Astrocyte (in vitro differentiated cells and primary cell): ENCODE measurements at regions not wholly inside any gene's neighbourhood (a gene's known extent, or its start where the extent isn't known, plus 50 kb on each side); places are given as distances from the start of the nearest gene placed in this dataset.
A peak's percentile ranks its signal among the peaks of the same experiment; 100 is the strongest.

Experiments
- DNase-seq: peaks from one replicate; pipeline ENCODE4 v3.0.0-alpha.2; 2010; ENCODE audit warnings: low read depth
- FAIRE-seq: peaks from 2 replicates; lab custom pipeline; 2011; peaks lifted over from hg19 to GRCh38; lab: Jason Lieb, UNC
- H2AFZ ChIP-seq: 2 replicates; pipeline ENCODE4 v1.6.0; 2012; ENCODE audit warnings: low read depth, low read length, inconsistent platforms
- H3K27ac ChIP-seq: 2 replicates; pipeline ENCODE4 v1.5.1; 2011; ENCODE audit warnings: low read depth, low read length, inconsistent platforms
- H3K27me3 ChIP-seq: 2 replicates; pipeline ENCODE4 v1.6.0; 2011; ENCODE audit warnings: low read length, inconsistent platforms; ENCODE audit not compliant: insufficient read depth
- H3K36me3 ChIP-seq: 2 replicates; pipeline ENCODE4 v1.5.1; 2011; ENCODE audit warnings: low read length, inconsistent platforms; ENCODE audit not compliant: insufficient read depth
- H3K4me1 ChIP-seq: 2 replicates; pipeline ENCODE4 v1.5.1; 2011; ENCODE audit warnings: low read length, inconsistent platforms; ENCODE audit not compliant: insufficient read depth
- H3K4me2 ChIP-seq: 2 replicates; pipeline ENCODE4 v1.6.0; 2012; ENCODE audit warnings: low read length, inconsistent platforms
- H3K4me3 ChIP-seq: 2 replicates; pipeline ENCODE4 v1.5.1; 2011; ENCODE audit warnings: low read depth, mild to moderate bottlenecking, low read length, inconsistent platforms; ENCODE audit not compliant: insufficient read depth
- H3K79me2 ChIP-seq: 2 replicates; pipeline ENCODE4 v1.6.0; 2012; ENCODE audit warnings: mild to moderate bottlenecking, low read length, inconsistent platforms; ENCODE audit not compliant: insufficient read depth
- H3K9ac ChIP-seq: 2 replicates; pipeline ENCODE4 v1.6.0; 2012; ENCODE audit warnings: mild to moderate bottlenecking, low read length, inconsistent platforms
- H3K9me3 ChIP-seq: 2 replicates; pipeline ENCODE4 v1.5.1; 2012; ENCODE audit warnings: low read depth, mild to moderate bottlenecking, low read length, inconsistent platforms; ENCODE audit not compliant: insufficient read depth
- H4K20me1 ChIP-seq: 2 replicates; pipeline ENCODE4 v1.6.0; 2012; ENCODE audit warnings: low read length, inconsistent platforms; ENCODE audit not compliant: insufficient read depth
- H3K27ac Mint-ChIP-seq: one replicate; pipeline ENCODE4 v1.8.0; 2021; ENCODE audit warnings: mild to moderate bottlenecking, mixed read lengths; ENCODE audit not compliant: unreplicated experiment
- H3K27me3 Mint-ChIP-seq: one replicate; pipeline ENCODE4 v1.8.0; 2021; ENCODE audit warnings: low read depth, mixed read lengths; ENCODE audit not compliant: unreplicated experiment
- H3K36me3 Mint-ChIP-seq: one replicate; pipeline ENCODE4 v1.8.0; 2021; ENCODE audit warnings: low read depth, mixed read lengths; ENCODE audit not compliant: unreplicated experiment
- H3K4me1 Mint-ChIP-seq: one replicate; pipeline ENCODE4 v1.8.0; 2021; ENCODE audit warnings: low read depth, mixed read lengths; ENCODE audit not compliant: unreplicated experiment
- H3K4me3 Mint-ChIP-seq: one replicate; pipeline ENCODE4 v1.8.0; 2021; ENCODE audit warnings: mild to moderate bottlenecking, moderate library complexity, mixed read lengths; ENCODE audit not compliant: unreplicated experiment
- H3K9me3 Mint-ChIP-seq: one replicate; pipeline ENCODE4 v1.8.0; 2021; ENCODE audit warnings: mild to moderate bottlenecking, mixed read lengths; ENCODE audit not compliant: unreplicated experiment
- CTCF ChIP-seq: IDR thresholded peaks from 2 replicates; pipeline ENCODE4 v1.5.1; 2011; ENCODE audit warnings: low read depth, mild to moderate bottlenecking, inconsistent platforms, low read length, moderate library complexity; ENCODE audit not compliant: insufficient read depth
- EZH2 ChIP-seq: IDR thresholded peaks from 2 replicates; pipeline ENCODE4 v1.6.1; 2012; ENCODE audit warnings: mild to moderate bottlenecking, low read length, inconsistent platforms; ENCODE audit not compliant: insufficient read depth

DNA sequence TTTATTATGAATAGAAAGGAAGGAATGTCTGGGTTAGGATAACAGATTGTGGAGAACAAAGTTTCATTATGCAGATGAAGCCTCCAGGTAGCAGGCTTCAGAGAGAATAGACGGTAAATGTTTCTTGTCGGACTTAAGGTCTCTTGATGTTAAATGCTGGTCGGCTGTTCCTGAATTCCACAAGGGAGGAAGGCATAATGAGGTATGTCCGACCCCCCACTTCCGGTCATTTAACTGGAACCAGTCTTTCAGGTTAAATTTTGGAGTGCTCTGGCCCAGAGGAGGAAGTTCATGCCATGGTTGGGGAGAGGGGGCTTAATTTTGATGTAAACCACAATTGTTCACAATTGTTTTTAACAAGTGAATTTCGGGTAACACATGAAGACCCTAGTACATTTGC lies 158.1 kb upstream of the VCX3A start:
- no peak overlapping the region for H3K27ac ChIP-seq

GRCh38 chrX:6685489-6685888 lies 150.6 kb upstream of the VCX3A start:
- no peak overlapping the region for H3K4me2 ChIP-seq
- H3K27ac ChIP-seq, result no peak overlapping the region
- DNase-seq (no peak), FAIRE-seq (no peak)
- Mint-ChIP-seq H3K36me3 (no peaks in the 10 kb centered on the region), H3K27ac (no peak overlapping the region), H3K4me3 (no peak overlapping the region), H3K27me3 (no peaks in the 10 kb centered on the region), H3K4me1 (no peaks in the 10 kb centered on the region), H3K9me3 (no peaks in the 10 kb centered on the region)
- no peaks in the 10 kb centered on the region for H3K79me2 ChIP-seq
- no peak overlapping the region for H3K4me3 ChIP-seq
- no peaks in the 10 kb centered on the region for H3K27me3 ChIP-seq
- no peaks in the 10 kb centered on the region for H3K36me3 ChIP-seq
- H3K9me3 ChIP-seq, result no peaks in the 10 kb centered on the region
- no peak overlapping the region for H3K9ac ChIP-seq
- no peak overlapping the region for H2AFZ ChIP-seq
- TF ChIP-seq EZH2 (no peak), CTCF (no peak)
- H3K4me1 ChIP-seq, result no peaks in the 10 kb centered on the region
- H4K20me1 ChIP-seq, result no peaks in the 10 kb centered on the region

More for the DNA sequence above, 158.1 kb upstream of the VCX3A start:
- H3K4me1 Mint-ChIP-seq, result peaks cover 2% of the 10 kb centered on the region
- Histone ChIP-seq H3K4me2 (no peak overlapping the region), H3K4me1 (no peaks in the 10 kb centered on the region), H4K20me1 (no peaks in the 10 kb centered on the region), H3K9me3 (no peaks in the 10 kb centered on the region), H3K4me3 (no peak overlapping the region), H2AFZ (no peak overlapping the region), H3K79me2 (no peaks in the 10 kb centered on the region), H3K9ac (no peak overlapping the region), H3K36me3 (no peaks in the 10 kb centered on the region), H3K27me3 (no peaks in the 10 kb centered on the region)
- H3K27ac Mint-ChIP-seq, result no peak overlapping the region
- no peak for FAIRE-seq
- no peaks in the 10 kb centered on the region for H3K9me3 Mint-ChIP-seq
- no peaks in the 10 kb centered on the region for H3K36me3 Mint-ChIP-seq
- no peaks in the 10 kb centered on the region for H3K27me3 Mint-ChIP-seq
- no peak overlapping the region for H3K4me3 Mint-ChIP-seq
- DNase-seq, result no peak
- TF ChIP-seq EZH2, result no peak
- TF ChIP-seq CTCF, result no peak

GRCh38 chrX:6683353-6683752 lies 148.4 kb upstream of the VCX3A start:
- Histone ChIP-seq H3K27ac (no peak overlapping the region), H3K36me3 (no peaks in the 10 kb centered on the region), H3K27me3 (no peaks in the 10 kb centered on the region), H3K4me3 (no peak overlapping the region), H3K4me1 (no peaks in the 10 kb centered on the region), H3K79me2 (no peaks in the 10 kb centered on the region), H3K4me2 (no peak overlapping the region), H2AFZ (no peak overlapping the region), H3K9ac (no peak overlapping the region), H4K20me1 (no peaks in the 10 kb centered on the region), H3K9me3 (no peaks in the 10 kb centered on the region)
- H3K9me3 Mint-ChIP-seq, result no peaks in the 10 kb centered on the region
- no peaks in the 10 kb centered on the region for H3K27me3 Mint-ChIP-seq
- DNase-seq (no peak), FAIRE-seq (peak; percentile 23)
- no peak overlapping the region for H3K4me3 Mint-ChIP-seq
- H3K27ac Mint-ChIP-seq, result no peak overlapping the region
- H3K4me1 Mint-ChIP-seq, result no peaks in the 10 kb centered on the region
- H3K36me3 Mint-ChIP-seq, result no peaks in the 10 kb centered on the region
- TF ChIP-seq EZH2 (no peak), CTCF (no peak)
